HG03432 (cell line): ENCODE measurements at regions not wholly inside any gene's neighbourhood (a gene's known extent, or its start where the extent isn't known, plus 50 kb on each side); places are given as distances from the start of the nearest gene placed in this dataset.

Experiments
- ATAC-seq: cut with Tn5 transposase; IDR thresholded peaks from one replicate; pipeline ENCODE4 v1.9.1; 2021; ENCODE audit warnings: mild to moderate bottlenecking, moderate library complexity; ENCODE audit not compliant: unreplicated experiment

GRCh38 chr3:180282386-180282785 is 245.6 kb upstream of the PEX5L start:
- no peak for ATAC-seq

GRCh38 chr3:180283251-180283650 is 246.5 kb upstream of the PEX5L start:
- no peak for ATAC-seq

GRCh38 chr3:180284331-180285110 is 247.8 kb upstream of the PEX5L start:
- no peak for ATAC-seq

- ATAC-seq, result no peak
Observed at GRCh38 chr3:180287703-180288102, 251.0 kb upstream of the PEX5L start.

- ATAC-seq, result no peak
Observed at GRCh38 chr3:180288816-180289215, 252.1 kb upstream of the PEX5L start.

- no peak for ATAC-seq
Observed at GRCh38 chr3:180290300-180290699, 253.6 kb upstream of the PEX5L start.

GRCh38 chr3:180294282-180295027 is 257.7 kb upstream of the PEX5L start:
- ATAC-seq, result no peak

- ATAC-seq, result no peak
Observed at GRCh38 chr3:180295811-180296210, 259.1 kb upstream of the PEX5L start.

GRCh38 chr3:180296971-180297370 is 260.2 kb upstream of the PEX5L start:
- ATAC-seq, result no peak

GRCh38 chr3:180306155-180306554 is 269.4 kb upstream of the PEX5L start:
- ATAC-seq, result no peak

GRCh38 chr3:180306691-180307090 is 270.0 kb upstream of the PEX5L start:
- no peak for ATAC-seq

GRCh38 chr3:180311242-180311641 is 274.5 kb upstream of the PEX5L start:
- no peak for ATAC-seq

- no peak for ATAC-seq
Observed at GRCh38 chr3:180316321-180316720, 279.6 kb upstream of the PEX5L start.

- no peak for ATAC-seq
Observed at GRCh38 chr3:180319461-180319860, 282.5 kb upstream of the TTC14 start.

GRCh38 chr3:180320631-180321030 is 281.3 kb upstream of the TTC14 start:
- no peak for ATAC-seq

GRCh38 chr3:180321534-180321933 is 280.4 kb upstream of the TTC14 start:
- peak; percentile 57 for ATAC-seq

GRCh38 chr3:180322829-180323228 is 279.1 kb upstream of the TTC14 start:
- no peak for ATAC-seq

GRCh38 chr3:180324791-180325190 is 277.2 kb upstream of the TTC14 start:
- no peak for ATAC-seq

- ATAC-seq, result no peak
Observed at GRCh38 chr3:180325533-180325932, 276.4 kb upstream of the TTC14 start.

GRCh38 chr3:180325958-180326357 is 276.0 kb upstream of the TTC14 start:
- no peak for ATAC-seq

GRCh38 chr3:180329187-180329586 is 272.8 kb upstream of the TTC14 start:
- ATAC-seq, result peak; percentile 80

- no peak for ATAC-seq
Observed at GRCh38 chr3:180329847-180330246, 272.1 kb upstream of the TTC14 start.
